D721Med (cell line): ENCODE measurements at regions not wholly inside any gene's neighbourhood (a gene's known extent, or its start where the extent isn't known, plus 50 kb on each side); places are given as distances from the start of the nearest gene placed in this dataset.

Experiments
- DNase-seq: peaks from one replicate; pipeline ENCODE4 v3.0.0; 2011; ENCODE audit warnings: low spot score; ENCODE audit not compliant: insufficient read length
- FAIRE-seq: peaks from 2 replicates; lab custom pipeline; 2011; peaks lifted over from hg19 to GRCh38; lab: Jason Lieb, UNC
- CTCF ChIP-seq: IDR thresholded peaks from 2 replicates; pipeline ENCODE4 v1.5.1; 2012; ENCODE audit warnings: mild to moderate bottlenecking, control low read depth; ENCODE audit not compliant: insufficient read depth; ENCODE audit errors: missing control alignments

DNA sequence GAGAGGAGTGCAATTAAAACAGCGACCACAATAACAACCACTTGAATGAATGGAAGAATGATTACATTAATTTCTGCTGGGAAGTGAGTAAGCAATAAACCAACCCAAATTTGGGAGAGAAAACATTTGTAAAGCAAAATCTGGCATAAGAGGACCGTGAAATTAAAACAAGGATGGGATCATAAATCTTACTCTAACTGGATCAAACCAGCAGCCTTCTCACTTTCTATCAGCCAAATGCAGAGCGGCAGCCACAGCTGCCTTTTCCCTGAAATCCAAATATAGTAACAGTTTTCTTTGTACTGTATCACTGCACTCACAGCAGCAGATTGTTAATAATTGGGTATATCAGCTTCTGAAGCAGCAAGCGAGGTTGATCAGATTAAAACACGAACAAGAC, 245.2 kb upstream of the REG3G start:
- FAIRE-seq (no peak), DNase-seq (no peak)
- no peak for TF ChIP-seq CTCF

GRCh38 chr2:78780864-78781583, 244.5 kb upstream of the REG3G start:
- DNase-seq = no peak
- no peak for TF ChIP-seq CTCF
- no peak for FAIRE-seq

- no peak for DNase-seq
- no peak for FAIRE-seq
Observed at GRCh38 chr2:78782196-78782595, 243.3 kb upstream of the REG3G start.

DNA sequence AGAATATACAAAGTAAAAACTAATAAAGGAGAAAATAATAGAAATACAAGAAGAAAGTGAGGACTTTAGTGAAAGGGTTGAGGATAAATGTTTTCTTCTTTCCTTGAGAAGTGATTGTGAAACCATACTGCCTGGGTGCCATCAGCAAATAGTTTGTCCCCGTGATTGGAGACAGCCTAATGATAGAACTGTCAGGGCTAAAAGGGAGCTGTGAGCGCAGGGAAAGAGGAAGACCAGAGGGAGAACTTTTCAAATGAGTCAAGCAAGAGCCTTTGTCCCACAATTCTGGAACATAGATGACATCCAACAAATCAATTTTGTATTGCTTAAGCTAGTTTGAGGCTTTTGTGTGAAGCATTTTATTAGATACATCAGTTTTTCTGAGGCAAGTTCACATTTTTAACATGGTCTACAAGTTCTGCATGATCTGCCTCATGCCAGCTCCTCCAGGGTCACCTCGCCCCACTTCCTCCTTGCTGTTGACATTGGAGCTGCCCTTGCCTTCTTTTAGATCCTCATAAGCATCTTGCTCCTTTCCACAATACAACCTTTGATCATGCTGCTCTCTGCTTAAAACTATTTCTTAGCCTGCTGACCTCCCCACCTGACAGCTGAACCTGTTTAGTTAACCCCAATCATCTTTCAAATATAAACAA, 213.4 kb upstream of the REG3G start:
- no peak for DNase-seq
- no peak for TF ChIP-seq CTCF
- FAIRE-seq = no peak

More at GRCh38 chr2:78782196-78782595, 243.3 kb upstream of the REG3G start:
- no peak for TF ChIP-seq CTCF

- no peak for FAIRE-seq
- no peak for TF ChIP-seq CTCF
- DNase-seq = no peak
Observed at GRCh38 chr2:78814331-78814986, 211.0 kb upstream of the REG3G start.

GRCh38 chr2:78817430-78817829, 208.1 kb upstream of the REG3G start:
- DNase-seq = no peak
- no peak for FAIRE-seq

More at GRCh38 chr2:78817430-78817829, 208.1 kb upstream of the REG3G start:
- no peak for TF ChIP-seq CTCF
